SHP77 treated with DMSO at 0.1 percent for 48 hours (cell line): ENCODE measurements at regions not wholly inside any gene's neighbourhood (a gene's known extent, or its start where the extent isn't known, plus 50 kb on each side); places are given as distances from the start of the nearest gene placed in this dataset.
"Not testable (repeated sequence)": the region's sequence is repeated elsewhere in the genome, so short reads cannot be mapped to it uniquely, and the experiment has no call there.

Experiments
- DNase-seq: peaks from one replicate; lab custom pipeline; 2025; lab: John Stamatoyannopoulos, UW

DNA sequence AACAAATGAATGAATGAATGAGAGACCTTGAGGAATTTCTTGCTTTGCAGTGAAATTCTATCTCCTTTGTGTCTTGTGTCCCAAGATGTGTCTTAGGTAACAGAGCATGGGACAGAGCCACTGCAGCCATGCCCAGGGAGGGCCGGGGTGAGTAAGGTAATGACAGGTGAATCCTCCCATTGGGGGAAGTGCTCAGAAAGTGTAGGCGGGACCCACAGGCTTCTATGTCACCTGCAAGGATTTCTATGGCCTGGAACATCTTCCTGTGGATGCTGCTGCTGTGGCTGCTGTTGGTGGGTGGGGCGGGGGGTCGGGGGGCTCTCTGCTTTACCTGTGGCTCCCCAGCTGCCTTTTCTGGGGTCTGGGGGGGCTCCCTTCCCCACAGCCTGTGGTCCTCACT is 133.6 kb upstream of the IER5L start:
- DNase-seq = no peak

DNA sequence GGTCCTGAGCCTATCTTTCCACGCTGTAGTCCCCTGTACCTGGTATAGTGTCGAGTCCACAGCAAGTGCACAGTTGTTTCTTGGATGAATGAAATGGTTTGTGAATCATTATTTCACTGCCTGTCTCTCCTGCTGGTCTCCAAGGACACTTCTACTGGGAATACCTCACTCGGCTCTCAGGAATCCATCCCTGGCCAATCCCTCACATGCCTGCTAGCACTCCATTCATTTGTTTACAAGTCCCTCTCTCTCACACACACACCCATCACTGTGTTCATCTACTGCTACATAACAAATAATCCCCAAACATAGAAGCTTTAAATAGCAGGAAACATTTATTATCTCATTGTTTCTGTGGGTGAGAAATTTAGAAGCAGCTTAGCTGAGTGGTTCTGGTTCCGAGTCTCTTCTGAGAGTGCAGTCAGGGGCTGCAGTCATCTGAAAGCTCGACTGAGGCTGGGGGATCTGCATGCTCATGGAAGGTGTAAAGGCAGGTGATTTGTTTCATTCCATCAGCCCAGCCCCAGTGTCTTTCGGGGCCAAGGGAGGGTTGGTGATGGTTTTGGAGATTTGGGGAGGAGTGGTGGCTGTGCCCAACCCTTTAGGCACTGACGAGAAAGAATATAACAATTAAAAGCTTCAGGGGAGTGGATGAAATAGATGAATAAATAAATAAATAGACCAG is 132.7 kb upstream of the IER5L start:
- DNase-seq = no peak

- DNase-seq = no peak
Observed at GRCh38 chr9:129309906-129310305, 131.8 kb upstream of the IER5L start.

DNA sequence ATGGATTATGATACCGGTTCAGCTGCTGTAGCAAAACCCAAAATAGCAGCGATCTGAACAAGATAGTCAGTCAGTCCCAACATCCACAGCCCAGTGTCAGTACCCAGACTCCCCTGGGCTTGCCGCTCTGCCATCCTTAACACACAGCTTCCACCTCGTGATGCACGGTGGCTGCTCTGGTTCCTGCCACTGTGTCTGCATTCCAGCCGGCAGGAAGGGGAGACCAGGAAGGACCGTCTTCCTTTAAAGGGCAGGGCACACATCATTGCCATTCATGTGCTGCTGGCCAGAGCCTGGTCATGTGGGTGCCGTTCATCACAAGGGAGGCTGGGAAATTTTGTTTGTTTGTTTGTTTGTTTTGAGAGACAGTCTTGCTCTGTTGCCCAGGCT is 131.0 kb upstream of the IER5L start:
- no peak for DNase-seq

GRCh38 chr9:129307227-129307970 is 129.3 kb upstream of the IER5L start:
- no peak for DNase-seq

GRCh38 chr9:129306318-129306973 is 128.4 kb upstream of the IER5L start:
- no peak for DNase-seq

DNA sequence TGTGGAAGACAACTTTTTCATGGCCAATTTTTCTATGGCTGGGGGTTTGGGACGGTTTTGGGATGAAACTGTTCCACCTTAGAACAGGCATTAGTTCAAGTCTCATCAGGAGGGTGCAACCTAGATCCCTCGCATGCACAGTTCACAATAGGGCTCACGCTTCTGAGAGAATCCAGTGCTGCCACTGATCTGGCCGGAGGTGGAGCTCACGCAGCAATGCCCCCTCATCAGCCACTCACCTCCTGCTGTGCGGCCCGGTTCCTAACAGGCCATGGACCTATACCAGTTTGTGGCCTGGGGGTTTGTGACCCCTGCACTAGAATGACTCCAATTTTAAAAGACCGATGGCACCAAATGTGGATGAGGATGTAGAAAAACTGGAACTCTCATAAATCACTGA is 127.2 kb upstream of the IER5L start:
- no peak for DNase-seq

DNA sequence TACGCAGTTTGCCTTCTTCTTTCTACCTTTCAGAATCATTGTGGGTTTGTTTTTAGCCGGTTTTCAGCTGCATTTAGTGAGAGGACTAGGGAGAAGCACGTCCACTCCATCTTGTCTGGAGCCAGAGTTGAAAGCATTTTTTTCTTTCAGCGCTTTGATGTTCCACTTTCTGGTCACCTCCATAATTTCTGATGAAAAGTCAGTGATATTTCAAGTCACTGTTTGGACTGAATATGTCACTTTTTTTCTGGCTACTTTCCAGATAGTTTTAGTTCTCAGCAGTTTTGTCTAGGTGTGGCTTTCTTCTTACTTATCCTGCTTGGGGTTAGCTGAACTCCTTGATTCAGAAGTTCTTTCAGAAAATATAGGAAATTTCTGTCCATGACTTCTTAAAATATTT is 123.9 kb upstream of the IER5L start:
- no peak for DNase-seq

- not testable (repeated sequence) for DNase-seq
Observed at GRCh38 chr9:129296195-129296594, 118.1 kb upstream of the IER5L start.

DNA sequence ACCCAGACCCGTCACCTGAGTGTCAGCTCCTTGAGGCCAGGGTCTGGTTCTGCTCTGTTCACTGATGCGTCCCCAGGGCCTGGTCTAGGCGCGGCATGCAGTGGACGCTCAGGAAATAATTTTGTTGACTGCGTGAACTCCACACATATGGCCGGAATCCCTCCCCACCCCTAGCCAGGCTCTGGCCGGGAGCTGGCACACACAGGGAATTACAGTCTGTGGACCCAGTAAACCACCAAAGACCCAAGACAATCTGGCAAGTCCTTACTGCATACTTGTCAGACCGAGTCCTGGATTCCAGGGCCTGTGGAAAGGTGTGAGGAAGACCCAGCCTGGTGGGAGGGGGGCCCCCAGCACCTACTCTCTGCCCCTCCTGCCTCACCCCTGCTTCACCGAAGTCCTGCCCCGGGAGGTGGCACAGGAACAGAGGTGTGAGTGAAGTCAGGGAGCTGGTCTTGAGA is 113.0 kb upstream of the IER5L start:
- no peak for DNase-seq

- no peak for DNase-seq
Observed at GRCh38 chr9:129290606-129291005, 112.5 kb upstream of the IER5L start.

- DNase-seq = no peak
Observed at GRCh38 chr9:129289883-129290282, 111.8 kb upstream of the IER5L start.

DNA sequence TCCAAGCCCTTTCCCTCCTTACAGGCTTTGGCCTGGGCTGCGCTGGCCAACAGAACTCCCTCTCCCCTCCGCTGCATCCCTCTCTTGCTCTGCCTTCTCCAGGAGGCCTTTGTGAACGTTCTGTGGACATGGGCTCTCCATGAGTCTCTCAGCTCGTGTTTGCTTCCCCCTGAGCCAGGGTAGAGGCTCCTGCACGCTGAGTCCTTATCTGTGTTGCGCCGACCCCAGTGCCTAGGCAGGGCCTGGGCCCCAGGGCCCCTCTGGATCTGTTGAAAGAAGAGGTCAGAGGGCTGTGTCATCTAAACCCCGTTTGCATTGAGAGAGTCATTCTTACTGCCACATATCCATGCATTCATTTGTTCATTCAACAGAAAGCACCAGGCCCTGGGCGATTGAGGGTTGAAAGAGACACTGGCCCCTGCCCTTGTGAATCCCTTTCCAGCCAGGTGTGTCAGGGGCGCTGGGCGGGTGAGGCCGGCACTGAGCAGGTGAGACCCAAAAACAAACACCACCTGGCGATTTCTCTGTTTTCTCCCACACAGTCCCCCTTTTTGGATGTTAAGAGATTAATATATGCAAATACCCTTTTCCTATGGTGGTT is 111.2 kb upstream of the IER5L start:
- no peak for DNase-seq

DNA sequence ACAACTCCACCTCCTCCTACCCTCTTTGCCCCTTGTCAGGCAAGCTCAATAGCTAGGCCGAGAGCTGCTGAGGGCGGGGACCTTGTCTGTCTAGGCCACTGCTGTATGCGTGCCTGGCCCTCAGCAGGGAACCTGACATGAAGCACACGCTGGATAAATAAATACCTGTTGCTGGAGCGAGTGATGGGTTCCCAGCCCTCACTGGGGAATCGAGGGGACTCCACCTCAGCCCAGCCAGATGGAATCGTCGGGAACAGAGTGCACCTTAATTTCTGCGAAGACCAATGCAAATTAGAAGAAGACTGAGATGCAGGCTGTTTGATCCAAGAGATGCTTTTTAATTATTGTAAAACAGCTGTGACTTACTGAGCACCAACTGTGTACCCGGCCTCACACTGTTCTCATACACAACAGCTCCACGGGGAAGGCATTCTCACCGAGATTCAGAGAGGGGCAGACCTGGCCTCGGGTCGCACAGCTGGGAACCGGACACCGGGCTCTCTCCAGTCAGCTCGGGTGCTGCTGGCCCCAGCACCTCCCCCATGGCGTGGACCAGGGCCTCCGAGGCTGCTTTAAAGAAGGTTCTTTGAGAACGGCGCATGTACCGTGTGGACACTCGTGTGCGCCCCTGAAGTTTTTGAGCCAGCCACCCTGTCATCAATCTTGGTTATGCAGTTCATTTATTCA is 109.7 kb upstream of the IER5L start:
- no peak for DNase-seq

GRCh38 chr9:129285979-129286772 is 108.1 kb upstream of the IER5L start:
- no peak for DNase-seq

GRCh38 chr9:129285382-129285781 is 107.3 kb upstream of the IER5L start:
- no peak for DNase-seq

- no peak for DNase-seq
Observed at GRCh38 chr9:129284607-129285291, 106.7 kb upstream of the IER5L start.

- no peak for DNase-seq
Observed at GRCh38 chr9:129283705-129284606, 105.9 kb upstream of the IER5L start.

DNA sequence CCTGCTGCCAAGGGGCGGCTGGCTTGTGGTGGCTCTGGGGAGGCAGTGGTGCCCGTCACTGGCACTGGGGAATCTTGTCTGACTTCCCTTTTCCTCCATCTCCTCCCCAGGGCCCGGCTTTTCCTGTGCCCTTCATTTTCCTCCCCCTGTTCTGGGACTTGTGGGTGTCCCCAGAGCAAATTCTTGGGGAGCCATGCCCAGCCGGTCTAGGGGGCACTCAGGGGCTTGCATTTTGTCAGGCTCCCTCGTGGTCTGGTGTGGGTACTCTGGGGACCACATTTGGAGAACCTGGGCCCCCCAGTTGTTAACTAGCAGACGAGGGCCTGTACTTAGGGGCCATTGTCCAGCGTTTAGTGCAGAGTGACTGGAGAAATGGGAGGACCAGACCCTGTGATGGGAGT is 105.2 kb upstream of the IER5L start:
- DNase-seq = no peak
